ENCODE measurements at regions not wholly inside any gene's neighbourhood (a gene's known extent, or its start where the extent isn't known, plus 50 kb on each side); places are given as distances from the start of the nearest gene placed in this dataset.

DNA sequence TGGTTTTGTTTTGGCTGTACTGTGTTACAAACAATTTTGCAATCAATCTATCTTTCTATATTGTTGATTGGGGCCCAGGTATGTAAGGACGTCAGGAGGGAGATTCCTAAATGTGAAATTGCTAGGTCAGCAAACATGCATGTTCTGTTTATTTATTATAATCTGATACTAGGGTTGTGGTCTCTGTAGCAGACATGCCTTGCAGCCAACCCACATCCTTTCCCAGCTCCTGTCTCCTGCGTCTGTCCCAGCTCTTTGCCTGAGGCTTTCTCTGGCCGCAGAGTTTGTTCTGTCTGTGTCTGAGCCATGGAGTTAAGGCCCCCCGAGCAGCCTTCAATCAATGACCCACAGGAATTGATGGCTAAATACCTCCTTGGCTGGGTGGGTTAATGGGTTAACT, 124.0 kb upstream of the ZEB1 start:
- Mint-ChIP-seq H3K36me3 (ENCODE audit: low read depth) (no peaks in the 10 kb centered on the region), H3K27ac (no peak overlapping the region), H3K9me3 (peaks cover 3% of the 10 kb centered on the region; the same call in 2 of the 3 replicates), H3K4me1 (no peaks in the 10 kb centered on the region), H3K27me3 (ENCODE audit: insufficient read depth, low read depth, poor library complexity) (peaks cover 6% of the 10 kb centered on the region), H3K4me3 (no peak overlapping the region)
- Histone ChIP-seq H3K27ac (ENCODE audit: low read depth) (no peak overlapping the region), H3K4me1 (ENCODE audit: insufficient read depth) (no peaks in the 10 kb centered on the region), H3K36me3 (ENCODE audit: insufficient read depth) (no peaks in the 10 kb centered on the region), H3K27me3 (ENCODE audit: insufficient read depth) (no peaks in the 10 kb centered on the region), H3K9me2 (ENCODE audit: insufficient read depth) (no peaks in the 10 kb centered on the region), H4K20me1 (replicated peaks; ENCODE audit: insufficient read depth) (no peaks in the 10 kb centered on the region), H3K4me2 (no peak overlapping the region), H3F3A (replicated peaks; ENCODE audit: low read depth) (no peaks in the 10 kb centered on the region), H3K4me3 (no peak overlapping the region), H2AFZ (peak overlapping the region; percentile 38; the same call in 1 of the 2 replicates), H3K79me2 (replicated peaks; ENCODE audit: insufficient read depth) (no peaks in the 10 kb centered on the region)
- TF ChIP-seq, protein P1, sequence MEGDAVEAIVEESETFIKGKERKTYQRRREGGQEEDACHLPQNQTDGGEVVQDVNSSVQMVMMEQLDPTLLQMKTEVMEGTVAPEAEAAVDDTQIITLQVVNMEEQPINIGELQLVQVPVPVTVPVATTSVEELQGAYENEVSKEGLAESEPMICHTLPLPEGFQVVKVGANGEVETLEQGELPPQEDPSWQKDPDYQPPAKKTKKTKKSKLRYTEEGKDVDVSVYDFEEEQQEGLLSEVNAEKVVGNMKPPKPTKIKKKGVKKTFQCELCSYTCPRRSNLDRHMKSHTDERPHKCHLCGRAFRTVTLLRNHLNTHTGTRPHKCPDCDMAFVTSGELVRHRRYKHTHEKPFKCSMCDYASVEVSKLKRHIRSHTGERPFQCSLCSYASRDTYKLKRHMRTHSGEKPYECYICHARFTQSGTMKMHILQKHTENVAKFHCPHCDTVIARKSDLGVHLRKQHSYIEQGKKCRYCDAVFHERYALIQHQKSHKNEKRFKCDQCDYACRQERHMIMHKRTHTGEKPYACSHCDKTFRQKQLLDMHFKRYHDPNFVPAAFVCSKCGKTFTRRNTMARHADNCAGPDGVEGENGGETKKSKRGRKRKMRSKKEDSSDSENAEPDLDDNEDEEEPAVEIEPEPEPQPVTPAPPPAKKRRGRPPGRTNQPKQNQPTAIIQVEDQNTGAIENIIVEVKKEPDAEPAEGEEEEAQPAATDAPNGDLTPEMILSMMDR (conservative IDR thresholded peaks at IDR 0.05; ENCODE audit: low read depth in 2 of 2) = no peak
- TF ChIP-seq, protein P2, sequence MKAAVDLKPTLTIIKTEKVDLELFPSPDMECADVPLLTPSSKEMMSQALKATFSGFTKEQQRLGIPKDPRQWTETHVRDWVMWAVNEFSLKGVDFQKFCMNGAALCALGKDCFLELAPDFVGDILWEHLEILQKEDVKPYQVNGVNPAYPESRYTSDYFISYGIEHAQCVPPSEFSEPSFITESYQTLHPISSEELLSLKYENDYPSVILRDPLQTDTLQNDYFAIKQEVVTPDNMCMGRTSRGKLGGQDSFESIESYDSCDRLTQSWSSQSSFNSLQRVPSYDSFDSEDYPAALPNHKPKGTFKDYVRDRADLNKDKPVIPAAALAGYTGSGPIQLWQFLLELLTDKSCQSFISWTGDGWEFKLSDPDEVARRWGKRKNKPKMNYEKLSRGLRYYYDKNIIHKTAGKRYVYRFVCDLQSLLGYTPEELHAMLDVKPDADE (IDR thresholded peaks at IDR 0.05) = no peak
- TF ChIP-seq EZH2phosphoT487 (IDR thresholded peaks at IDR 0.05; ENCODE audit: unreplicated experiment) (no peak), JUNB (IDR thresholded peaks at IDR 0.05; ENCODE audit: unreplicated experiment) (no peak), CREB1 (CRISPR knock-in tag; IDR thresholded peaks at IDR 0.05; ENCODE audit: low read depth) (no peak), STAT1 (IDR thresholded peaks at IDR 0.05; ENCODE audit: unreplicated experiment) (no peak), POLR2AphosphoS5 (IDR thresholded peaks at IDR 0.05; ENCODE audit: low read depth) (no peak)
- DNase-seq (ENCODE audit: low spot score) = no peak
- ATAC-seq = no peak

DNA sequence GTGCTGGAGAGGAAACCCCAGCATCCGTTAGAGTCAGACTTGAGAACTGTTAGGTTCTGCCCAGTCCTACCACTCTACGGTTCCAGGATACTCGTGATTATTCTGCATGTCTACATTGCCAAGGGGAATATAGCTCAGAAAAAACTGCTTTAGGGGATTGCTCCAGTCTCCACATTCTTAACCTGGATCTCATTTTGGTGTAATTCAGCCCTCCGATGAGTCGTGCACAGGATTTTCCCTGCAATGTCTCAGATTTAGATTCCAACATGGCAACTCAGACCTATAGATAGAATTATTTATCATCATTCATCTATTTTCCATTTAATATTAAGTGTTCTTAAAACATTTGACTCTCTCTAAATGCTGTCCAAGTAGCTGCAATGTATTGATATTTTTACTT, 121.1 kb upstream of the ZEB1 start:
- Histone ChIP-seq H3K36me3 (ENCODE audit: insufficient read depth) (no peaks in the 10 kb centered on the region), H3K4me1 (ENCODE audit: insufficient read depth) (no peaks in the 10 kb centered on the region), H2AFZ (no peak overlapping the region), H3K27ac (ENCODE audit: low read depth) (no peak overlapping the region), H4K20me1 (replicated peaks; ENCODE audit: insufficient read depth) (no peaks in the 10 kb centered on the region), H3K9me2 (ENCODE audit: insufficient read depth) (no peaks in the 10 kb centered on the region), H3K79me2 (replicated peaks; ENCODE audit: insufficient read depth) (no peaks in the 10 kb centered on the region), H3K4me3 (no peak overlapping the region), H3F3A (replicated peaks; ENCODE audit: low read depth) (no peaks in the 10 kb centered on the region), H3K27me3 (ENCODE audit: insufficient read depth) (no peaks in the 10 kb centered on the region), H3K4me2 (no peak overlapping the region)
- H3K4me3 Mint-ChIP-seq = no peak overlapping the region
- H3K9me3 Mint-ChIP-seq = no peaks in the 10 kb centered on the region
- TF ChIP-seq EZH2phosphoT487 (IDR thresholded peaks at IDR 0.05; ENCODE audit: unreplicated experiment) (no peak), ZNF114 (CRISPR knock-in tag; IDR thresholded peaks at IDR 0.05) (no peak), EZH2 (IDR thresholded peaks at IDR 0.05; ENCODE audit: low read depth, unreplicated experiment) (no peak), JUNB (IDR thresholded peaks at IDR 0.05; ENCODE audit: unreplicated experiment) (no peak), ZNF331 (CRISPR knock-in tag; IDR thresholded peaks at IDR 0.05; ENCODE audit: low read depth) (no peak)
- TF ChIP-seq, protein P3, sequence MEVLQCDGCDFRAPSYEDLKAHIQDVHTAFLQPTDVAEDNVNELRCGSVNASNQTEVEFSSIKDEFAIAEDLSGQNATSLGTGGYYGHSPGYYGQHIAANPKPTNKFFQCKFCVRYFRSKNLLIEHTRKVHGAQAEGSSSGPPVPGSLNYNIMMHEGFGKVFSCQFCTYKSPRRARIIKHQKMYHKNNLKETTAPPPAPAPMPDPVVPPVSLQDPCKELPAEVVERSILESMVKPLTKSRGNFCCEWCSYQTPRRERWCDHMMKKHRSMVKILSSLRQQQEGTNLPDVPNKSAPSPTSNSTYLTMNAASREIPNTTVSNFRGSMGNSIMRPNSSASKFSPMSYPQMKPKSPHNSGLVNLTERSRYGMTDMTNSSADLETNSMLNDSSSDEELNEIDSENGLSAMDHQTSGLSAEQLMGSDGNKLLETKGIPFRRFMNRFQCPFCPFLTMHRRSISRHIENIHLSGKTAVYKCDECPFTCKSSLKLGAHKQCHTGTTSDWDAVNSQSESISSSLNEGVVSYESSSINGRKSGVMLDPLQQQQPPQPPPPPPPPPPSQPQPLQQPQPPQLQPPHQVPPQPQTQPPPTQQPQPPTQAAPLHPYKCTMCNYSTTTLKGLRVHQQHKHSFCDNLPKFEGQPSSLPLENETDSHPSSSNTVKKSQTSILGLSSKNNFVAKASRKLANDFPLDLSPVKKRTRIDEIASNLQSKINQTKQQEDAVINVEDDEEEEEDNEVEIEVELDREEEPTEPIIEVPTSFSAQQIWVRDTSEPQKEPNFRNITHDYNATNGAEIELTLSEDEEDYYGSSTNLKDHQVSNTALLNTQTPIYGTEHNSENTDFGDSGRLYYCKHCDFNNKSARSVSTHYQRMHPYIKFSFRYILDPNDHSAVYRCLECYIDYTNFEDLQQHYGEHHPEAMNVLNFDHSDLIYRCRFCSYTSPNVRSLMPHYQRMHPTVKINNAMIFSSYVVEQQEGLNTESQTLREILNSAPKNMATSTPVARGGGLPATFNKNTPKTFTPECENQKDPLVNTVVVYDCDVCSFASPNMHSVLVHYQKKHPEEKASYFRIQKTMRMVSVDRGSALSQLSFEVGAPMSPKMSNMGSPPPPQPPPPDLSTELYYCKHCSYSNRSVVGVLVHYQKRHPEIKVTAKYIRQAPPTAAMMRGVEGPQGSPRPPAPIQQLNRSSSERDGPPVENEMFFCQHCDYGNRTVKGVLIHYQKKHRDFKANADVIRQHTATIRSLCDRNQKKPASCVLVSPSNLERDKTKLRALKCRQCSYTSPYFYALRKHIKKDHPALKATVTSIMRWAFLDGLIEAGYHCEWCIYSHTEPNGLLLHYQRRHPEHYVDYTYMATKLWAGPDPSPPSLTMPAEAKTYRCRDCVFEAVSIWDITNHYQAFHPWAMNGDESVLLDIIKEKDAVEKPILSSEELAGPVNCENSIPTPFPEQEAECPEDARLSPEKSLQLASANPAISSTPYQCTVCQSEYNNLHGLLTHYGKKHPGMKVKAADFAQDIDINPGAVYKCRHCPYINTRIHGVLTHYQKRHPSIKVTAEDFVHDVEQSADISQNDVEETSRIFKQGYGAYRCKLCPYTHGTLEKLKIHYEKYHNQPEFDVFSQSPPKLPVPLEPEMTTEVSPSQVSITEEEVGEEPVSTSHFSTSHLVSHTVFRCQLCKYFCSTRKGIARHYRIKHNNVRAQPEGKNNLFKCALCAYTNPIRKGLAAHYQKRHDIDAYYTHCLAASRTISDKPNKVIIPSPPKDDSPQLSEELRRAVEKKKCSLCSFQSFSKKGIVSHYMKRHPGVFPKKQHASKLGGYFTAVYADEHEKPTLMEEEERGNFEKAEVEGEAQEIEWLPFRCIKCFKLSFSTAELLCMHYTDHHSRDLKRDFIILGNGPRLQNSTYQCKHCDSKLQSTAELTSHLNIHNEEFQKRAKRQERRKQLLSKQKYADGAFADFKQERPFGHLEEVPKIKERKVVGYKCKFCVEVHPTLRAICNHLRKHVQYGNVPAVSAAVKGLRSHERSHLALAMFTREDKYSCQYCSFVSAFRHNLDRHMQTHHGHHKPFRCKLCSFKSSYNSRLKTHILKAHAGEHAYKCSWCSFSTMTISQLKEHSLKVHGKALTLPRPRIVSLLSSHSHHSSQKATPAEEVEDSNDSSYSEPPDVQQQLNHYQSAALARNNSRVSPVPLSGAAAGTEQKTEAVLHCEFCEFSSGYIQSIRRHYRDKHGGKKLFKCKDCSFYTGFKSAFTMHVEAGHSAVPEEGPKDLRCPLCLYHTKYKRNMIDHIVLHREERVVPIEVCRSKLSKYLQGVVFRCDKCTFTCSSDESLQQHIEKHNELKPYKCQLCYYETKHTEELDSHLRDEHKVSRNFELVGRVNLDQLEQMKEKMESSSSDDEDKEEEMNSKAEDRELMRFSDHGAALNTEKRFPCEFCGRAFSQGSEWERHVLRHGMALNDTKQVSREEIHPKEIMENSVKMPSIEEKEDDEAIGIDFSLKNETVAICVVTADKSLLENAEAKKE (CRISPR knock-in tag; IDR thresholded peaks at IDR 0.05) = no peak
- TF ChIP-seq, protein P1 (conservative IDR thresholded peaks at IDR 0.05; ENCODE audit: low read depth in 2 of 2) = no peak
- H3K4me1 Mint-ChIP-seq = no peaks in the 10 kb centered on the region
- no peak overlapping the region for H3K27ac Mint-ChIP-seq
- H3K36me3 Mint-ChIP-seq (ENCODE audit: low read depth) = no peaks in the 10 kb centered on the region
- ATAC-seq (no peak), DNase-seq (ENCODE audit: low spot score) (no peak)
- peaks cover 4% of the 10 kb centered on the region for H3K27me3 Mint-ChIP-seq (ENCODE audit: insufficient read depth, low read depth, poor library complexity)
